NCI-H748 treated with DMSO at 0.1 percent for 48 hours (cell line): ENCODE measurements at regions not wholly inside any gene's neighbourhood (a gene's known extent, or its start where the extent isn't known, plus 50 kb on each side); places are given as distances from the start of the nearest gene placed in this dataset.
"Not testable (repeated sequence)": the region's sequence is repeated elsewhere in the genome, so short reads cannot be mapped to it uniquely, and the experiment has no call there.

Experiments used
- DNase-seq: peaks from one replicate; lab custom pipeline; 2025; lab: John Stamatoyannopoulos, UW

DNA sequence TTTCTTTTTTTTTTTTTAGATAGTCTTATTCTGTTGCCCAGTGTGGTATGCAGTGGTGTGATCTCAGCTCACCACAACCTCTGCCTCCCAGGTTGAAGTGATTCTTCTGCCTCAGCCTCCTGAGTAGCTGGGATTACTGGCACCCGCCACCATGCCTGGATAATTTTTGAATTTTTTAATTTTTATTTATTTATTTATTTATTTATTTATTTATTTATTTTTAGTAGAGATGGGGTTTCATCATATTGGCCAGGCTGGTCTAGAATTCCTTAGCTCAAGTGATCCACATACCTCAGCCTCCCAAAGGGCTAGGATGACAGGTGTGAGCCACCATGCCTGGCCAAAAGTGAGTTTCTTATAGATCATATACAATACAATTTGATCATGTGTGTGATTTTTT lies 395.9 kb upstream of the IRX2 start:
- not testable (repeated sequence) for DNase-seq

DNA sequence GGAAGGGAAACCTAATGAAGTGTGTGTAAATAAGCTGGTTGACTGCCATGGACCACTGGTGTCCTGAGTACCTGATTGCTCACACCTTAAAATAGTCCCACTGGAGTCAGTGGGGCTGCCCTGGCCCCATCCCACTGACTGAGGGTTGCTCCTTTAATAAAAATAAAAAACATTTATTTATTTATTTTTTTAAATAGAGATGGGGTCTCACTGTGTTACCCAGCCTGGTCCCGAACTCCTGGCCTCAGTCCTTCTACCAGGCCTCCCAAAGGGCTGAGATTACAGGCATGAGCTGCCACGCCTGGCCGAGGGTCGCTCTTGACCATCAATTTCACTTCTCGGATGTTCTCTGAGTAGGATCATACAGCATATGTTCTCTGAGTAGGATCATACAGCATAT lies 394.2 kb upstream of the IRX2 start:
- DNase-seq: no peak

DNA sequence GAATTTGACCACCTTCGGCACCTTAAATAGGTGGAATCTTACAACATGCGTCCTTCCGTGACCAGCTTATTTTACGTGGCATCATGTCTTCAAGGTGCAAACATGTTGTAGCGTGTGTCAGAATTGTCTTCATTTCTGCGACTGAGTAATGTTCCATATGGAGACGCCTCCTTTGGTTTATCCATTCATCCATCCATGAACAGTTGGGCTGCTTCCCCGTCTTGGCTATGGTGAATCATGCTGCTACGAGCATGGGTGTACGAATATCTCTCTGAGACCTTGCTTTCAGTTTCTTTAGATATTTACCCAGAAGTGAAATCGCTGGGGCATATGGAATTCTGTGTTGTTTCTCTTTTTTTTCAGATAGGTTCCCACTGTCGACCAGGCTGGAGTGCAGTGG lies 391.9 kb upstream of the IRX2 start:
- no peak for DNase-seq

DNA sequence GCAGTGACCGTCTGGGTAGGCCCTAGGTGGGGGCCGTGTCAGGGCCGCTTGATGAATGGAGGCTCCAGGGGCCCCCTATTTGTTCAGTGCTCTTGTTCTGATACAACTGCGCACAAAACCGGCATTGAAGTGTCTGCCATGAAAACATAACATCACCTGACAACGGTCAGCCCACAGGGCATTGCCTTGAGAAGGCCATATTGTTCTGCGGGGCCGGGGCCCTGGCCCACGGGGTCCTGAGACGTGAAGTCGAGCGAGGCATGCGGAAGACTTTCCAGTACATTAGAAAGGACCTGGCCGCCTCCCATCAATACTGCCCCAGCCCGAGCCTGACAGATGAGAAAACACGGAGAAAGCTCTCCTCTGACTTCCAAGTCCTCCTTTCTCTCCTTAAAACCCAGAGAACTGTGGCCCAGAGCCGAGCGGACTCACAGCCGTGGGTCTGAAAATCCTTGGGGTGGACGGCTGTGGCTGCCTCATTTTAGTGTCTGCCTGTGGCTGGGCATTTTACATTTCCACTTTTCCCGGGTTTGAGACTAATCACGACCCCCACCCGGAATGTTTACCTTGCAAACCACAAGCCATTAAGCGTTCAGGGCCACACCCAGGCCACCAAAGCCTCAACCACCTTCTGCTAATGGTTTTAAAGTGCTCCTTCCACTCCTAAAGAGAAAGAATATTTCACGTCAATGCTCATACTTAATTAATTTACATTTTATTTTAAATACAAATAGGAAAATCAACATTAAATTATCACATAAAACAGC lies 391.0 kb upstream of the IRX2 start:
- peak; percentile 89 for DNase-seq

DNA sequence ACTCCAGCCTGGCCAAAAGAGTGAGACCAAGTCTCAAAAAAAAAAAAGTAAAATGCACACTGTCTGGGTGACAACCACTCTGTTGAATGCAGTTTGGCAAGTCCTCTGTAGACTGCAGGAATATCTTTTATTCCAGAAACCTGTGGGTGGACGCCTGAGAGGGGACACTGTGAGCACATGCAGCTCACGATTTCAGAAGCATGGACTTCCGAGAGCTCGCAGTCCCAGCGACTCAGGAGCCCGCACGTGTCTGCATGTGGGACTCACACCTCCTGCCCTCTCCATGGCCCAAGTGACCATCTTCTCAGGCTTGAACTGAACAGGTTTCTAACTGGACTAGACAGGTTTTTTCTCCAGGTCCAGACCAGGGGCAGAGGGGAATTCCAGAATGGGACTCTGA lies 388.6 kb upstream of the IRX2 start:
- no peak for DNase-seq

DNA sequence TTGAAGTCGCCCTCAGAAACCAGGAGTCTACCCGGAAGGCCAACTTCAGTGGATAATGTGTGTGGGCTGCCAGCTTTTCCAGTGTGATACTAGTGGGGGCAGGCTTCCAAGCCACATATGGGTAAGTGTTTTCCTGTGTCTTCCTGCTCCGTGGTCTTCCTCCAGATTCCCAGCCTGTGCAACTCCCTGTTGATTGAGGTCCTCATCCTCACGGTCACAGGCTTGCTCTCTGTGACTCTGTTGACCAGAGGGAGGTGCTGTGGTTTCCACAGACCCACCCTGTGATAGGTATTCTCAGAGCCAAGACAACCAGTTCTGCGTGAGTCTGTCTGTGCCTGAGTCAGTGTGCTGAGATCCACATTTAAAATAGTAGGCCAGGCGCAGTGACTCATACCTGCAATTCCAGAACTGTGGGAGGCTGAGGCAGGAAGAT lies 388.0 kb upstream of the IRX2 start:
- DNase-seq: no peak

DNA sequence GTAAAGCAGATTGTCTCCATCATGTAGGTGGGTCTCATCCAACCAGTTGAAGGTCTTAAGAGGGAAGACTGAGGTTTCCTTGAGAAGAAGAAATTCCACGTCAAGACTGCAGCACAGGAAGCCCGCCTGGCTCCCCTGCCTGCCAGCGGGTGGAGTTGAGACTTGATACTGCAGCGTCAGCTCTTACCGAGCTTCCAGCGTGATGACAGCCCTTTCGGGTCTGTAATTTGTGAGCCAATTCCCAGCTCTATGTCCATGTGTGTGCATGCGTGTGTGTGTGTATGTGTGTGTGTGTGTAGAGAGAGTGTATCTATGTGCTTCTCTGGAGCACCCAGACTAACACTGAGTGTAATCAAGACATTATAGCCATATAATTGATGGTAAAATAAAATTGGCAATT lies 379.7 kb upstream of the IRX2 start:
- no peak for DNase-seq

DNA sequence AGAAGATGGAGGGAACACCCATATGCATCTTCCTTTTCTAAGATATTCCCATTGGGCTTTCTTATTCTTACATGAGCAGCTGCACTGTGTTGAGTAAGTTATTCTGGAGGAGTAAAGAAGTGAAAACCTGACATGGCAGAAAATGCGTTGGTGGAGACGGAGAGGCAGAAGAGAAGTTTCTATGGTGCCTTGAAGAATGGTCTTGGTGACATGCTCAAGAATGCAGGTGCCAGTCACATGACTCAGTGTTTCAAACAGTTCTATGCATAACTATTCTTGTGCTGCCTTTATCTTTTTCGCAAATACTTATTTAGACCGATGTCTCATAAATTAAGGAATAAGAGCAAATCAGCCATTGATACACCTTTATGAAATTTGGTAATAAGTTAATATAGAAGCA lies 377.8 kb upstream of the IRX2 start:
- no peak for DNase-seq

DNA sequence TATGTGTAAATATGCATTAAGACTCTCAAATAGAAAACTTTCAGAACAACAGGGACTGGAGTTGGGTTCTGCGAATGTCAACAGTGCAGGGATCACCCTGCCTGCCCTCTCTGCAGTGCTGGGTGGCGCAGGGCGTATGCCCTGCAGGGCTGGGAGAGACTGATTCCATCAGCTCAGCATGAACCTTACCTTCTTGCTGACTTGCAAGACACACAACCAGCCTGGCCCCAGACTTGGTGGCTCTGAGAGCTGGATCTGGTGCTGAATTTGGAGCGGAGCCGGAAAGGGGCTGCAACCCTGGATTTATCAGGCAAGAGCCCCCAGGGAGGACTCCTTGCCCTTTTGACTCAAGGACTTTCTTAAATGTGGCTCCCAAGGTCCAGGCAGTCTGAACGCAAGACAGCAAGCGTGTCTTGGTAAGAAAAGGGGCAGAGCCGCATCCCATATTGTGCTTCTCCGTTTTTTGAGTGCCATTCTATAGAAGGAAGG lies 376.0 kb upstream of the IRX2 start:
- no peak for DNase-seq

DNA sequence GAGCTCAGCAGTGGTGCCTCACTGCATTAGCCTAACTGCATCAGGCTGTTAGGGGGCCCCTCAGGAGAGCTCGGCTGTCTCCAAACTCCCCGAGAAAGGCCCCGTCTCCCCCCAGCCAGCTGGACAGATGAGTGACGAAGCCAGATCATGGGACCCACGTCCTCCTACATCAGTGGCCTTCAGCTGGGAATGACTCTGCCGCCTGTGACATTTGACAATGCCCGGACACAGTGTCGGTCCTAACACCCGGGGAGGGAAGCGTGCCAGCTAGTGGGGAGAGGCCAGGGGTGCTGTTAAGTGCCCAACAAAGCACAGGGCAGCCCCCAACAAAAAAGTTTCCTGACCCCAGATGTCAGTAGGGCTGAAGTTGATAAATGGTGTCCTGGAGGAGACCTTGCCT lies 375.2 kb upstream of the IRX2 start:
- DNase-seq: no peak

DNA sequence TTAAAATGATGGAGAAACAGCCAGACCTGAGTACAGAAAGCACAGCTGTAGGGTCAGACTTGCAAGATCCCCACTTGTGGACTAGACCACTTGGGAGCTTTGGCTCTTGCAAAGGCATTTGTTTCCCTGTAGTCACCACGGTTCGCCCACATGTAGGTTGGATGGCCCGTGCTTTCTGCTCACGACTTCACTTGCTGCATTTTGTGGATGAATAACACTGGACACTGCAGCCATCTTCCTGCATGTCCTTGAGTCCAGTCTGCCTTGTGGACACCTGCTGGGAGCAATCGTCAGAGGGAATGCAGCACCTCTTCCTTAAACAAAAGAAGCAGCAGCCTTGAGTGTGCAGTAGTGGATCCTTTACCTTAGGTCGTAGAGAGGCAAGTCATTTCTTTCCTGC lies 372.9 kb upstream of the IRX2 start:
- no peak for DNase-seq

DNA sequence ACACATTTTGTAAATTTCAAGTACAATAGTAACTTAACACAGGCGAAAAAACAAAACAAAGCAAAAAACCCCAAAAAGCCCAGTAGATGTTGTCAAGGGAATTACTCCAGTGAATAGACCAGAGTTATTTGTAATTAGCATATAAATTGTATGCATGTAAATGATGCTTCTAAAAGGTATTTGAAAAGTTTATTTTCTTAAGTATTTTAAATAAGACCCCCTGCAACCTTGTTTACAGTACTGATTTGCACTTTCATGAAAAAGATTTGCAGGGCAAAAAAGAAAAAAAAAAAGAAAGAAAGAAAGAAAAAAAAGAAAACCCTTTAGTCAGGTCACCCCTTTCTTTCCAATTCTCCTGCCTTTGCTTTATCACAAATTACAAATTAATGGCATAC lies 372.3 kb upstream of the IRX2 start:
- no peak for DNase-seq

DNA sequence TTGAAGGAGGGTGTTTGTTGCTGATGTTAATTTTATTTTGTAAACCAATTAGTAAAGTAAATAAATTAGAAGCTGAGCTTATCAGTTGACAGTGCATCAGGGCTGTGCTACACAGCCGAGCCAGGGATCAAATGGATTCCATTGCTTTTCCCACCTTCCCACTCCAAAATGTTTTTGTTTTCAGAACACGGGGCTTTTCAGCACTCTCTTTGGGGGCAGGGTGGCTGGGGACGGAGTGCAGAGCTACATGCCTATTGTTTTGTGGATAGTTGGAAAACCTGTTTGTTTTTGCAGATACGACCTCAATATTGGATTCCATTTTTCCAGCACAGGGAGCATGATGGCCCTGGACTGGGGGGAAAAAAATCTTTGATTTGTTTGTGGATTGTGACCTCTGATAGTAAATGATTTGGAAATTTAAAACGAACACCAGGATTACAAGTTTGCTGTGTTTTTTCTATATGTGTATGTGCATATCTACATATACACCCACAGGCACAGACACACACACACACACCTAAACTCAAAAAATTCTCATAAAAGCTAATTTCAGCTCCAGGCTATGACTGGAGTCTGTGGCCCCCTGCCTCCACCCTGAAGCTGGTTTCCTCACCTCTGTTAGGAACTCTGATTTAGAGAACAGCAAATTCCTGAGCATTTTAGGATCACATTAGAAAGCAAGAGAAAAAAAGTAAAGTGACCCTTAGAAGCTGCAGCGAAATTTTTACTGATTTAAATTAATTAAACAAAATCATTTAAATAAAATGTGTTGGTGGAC lies 371.7 kb upstream of the IRX2 start:
- no peak for DNase-seq

DNA sequence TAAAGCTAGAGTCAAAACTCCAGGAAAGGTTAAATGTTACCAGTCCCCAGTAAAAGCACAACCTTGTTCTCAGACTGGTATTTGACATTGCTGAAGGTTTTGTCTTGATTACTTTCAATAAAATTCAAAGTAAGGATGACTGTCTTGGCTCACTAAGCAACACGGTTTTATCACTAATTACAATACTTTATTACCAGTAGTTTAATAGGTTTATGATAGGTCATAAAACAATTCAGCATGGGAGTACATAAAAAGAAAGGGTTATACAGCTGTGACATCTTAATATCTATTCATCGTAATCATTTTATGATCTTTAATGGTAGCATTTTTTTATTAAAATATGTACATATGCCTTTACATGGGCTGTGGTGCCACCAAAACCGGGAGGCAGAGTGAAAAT lies 370.7 kb upstream of the IRX2 start:
- no peak for DNase-seq

DNA sequence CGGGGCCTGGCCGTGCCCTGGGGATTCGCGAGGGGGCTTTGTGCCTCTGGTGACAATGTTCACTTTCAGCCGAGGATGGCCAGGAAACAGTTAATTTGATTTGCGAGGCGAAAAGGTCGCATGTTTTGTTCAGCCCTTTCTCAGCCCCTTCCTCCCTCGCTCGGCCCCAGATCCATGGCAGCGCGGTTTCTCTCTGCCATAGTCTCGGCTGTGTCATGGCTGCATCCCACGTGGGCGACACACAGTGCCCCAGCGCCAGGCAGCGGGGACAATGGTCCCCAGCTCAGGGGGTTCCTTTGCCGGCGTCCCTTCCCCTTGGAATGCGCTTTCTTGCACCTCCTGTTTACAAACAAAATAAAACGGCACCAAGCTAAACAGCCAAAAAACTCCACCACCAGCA lies 370.3 kb upstream of the IRX2 start:
- no peak for DNase-seq

DNA sequence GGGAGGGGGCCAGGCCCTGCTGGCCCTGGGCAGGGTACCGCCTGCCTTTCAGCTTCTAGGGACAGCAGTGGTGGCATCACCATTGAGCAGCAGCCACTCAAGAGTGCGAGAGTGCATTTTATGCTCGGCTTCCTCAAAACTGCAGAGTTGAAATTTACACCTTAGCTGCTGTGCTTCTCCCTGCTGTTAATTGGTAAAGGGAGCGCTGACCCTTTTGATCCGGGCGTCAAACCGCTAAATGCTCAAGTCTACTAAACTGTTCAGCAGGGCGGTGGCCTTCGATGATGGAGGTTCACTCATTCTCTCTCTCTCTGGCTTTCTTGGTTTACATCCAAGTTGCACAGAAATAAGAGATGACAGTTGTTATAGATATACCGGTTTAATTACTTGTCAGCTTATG lies 368.6 kb upstream of the IRX2 start:
- DNase-seq: no peak

DNA sequence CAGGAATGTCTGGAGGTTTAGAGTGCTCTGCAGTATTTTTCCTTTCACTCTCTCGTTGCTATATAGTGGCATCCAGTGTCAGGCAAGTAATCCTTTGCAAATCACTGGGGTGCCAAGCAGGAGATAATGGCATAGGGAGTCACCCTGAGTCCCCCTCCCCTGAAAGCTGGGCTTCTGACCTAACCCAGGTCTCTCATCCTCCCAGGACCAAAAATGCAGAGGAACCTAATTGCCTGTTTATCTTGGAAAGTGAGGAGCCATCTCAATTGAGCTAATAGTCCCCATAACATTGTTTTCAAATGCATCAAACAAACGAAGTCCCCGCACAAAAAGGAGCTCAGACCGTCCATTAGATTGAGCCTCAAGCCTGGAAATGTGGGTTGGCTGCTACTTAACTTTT lies 368.0 kb upstream of the IRX2 start:
- peak; percentile 54 for DNase-seq

DNA sequence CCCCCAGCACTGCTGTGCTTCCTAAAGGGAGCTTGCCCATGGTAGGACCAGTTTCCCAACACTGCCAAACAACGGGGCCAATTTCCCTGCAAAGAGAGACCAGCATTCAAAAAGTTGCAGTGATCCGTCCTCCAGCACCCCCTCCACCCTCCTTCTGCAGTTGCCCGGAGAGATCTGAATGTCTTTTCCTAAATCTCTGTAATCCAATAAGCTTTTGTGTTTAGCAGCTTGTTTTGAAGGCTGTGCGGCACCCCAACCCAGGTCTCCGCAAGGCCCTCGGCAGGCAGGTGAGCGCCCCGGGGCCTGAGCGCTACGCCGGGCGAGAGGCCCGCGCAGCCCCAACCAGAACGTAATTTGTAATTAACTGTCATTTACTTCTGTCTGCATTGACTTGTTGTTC lies 366.9 kb upstream of the IRX2 start:
- DNase-seq: peak; percentile 73

DNA sequence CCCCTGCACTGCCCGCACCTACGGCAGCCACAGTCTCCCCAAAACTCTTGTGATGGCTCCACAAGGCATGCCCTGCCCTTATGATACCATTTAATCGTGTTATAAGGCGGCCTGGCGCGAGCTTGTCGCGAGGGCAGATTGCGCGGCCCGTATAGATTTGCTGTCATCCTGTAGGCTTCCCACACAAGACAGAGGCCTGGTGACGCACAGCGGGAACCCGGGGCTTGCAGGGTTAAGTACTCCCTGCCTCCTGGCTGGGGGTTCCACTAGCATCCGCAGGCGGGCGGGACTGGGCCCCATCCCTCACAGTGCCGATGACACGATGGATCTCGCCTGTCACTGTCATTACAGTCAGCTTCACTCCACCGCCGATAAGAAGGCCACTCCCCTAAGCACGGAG lies 364.9 kb upstream of the IRX2 start:
- no peak for DNase-seq

DNA sequence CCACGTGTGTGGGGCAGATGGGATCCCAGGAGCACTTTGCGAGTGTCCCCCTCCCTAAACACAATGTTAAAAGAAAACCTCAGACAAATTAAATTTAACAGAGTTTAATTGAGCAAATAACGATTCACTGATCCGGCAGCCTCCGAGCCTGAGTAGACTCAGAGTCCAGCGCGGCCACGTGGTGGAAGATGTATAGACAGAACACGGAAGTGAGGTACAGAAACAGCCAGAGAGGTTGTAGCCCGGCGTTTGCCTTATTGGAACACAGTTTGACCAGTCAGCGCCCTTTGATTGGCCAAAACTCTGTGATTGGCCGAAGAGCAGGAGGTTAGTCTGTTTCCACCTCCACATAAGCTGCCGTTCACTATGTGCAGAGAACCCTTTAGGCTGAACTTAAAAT lies 363.0 kb upstream of the IRX2 start:
- no peak for DNase-seq

DNA sequence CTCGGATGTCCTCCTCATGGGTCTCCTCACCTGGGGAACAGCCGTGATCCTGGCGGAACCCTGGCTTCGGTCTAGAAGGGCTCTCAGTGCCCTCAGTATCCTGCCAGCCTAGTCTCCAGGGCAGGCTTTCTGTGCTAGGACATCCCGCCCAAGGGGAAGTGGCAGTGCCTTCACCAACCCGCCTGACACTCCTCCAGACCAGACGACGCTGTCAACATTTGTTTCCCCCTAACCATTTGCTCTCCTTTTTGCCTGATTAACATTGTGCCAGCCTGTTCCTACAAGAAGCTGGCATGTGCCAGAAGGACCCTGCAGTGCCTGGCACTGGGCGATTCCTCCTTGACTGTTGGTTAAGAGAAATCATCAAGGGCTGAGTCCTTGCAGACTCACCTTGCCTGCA lies 358.9 kb upstream of the IRX2 start:
- DNase-seq: no peak

DNA sequence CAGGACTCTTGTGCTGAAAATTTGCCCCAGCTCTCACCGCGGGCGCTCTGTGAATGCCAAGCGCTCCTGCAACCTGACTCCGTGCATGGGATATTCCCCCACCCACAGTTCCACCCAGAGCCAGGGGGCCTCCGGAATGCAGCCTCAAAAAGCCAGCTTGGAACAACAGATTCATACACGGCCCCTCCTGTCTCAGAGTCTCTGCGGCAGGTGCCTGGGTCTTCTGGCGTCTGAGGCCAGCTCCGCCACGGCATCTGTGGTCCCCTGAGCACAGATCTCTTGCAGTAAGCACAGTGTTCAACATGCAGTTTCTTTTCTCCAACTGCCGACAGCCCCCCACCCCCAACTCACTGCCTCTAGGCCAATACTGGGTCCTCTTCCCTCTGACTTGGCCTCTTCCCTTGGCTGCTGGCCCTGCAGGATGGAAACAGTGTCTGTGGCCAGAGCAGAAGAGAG lies 355.7 kb upstream of the IRX2 start:
- DNase-seq: no peak

DNA sequence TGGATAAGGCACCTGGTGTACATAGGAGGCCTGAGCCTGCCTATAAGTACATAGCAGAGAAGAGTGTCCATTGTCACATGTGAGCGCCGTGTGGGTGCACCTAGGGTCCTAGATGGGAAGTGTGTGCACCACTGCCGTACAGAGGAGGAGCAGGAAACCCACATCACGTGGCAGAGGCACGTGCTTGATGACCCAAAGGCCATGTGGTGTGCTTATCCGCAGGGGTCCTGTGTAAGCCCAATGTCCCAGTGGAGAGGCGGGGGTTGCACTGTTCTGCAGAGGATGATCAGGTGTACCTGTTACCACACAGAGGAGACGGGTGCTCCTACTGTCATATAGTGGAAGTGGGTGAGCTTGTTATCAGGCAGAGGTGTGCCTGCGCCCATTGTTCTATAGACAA lies 354.1 kb upstream of the IRX2 start:
- DNase-seq: peak; percentile 36

DNA sequence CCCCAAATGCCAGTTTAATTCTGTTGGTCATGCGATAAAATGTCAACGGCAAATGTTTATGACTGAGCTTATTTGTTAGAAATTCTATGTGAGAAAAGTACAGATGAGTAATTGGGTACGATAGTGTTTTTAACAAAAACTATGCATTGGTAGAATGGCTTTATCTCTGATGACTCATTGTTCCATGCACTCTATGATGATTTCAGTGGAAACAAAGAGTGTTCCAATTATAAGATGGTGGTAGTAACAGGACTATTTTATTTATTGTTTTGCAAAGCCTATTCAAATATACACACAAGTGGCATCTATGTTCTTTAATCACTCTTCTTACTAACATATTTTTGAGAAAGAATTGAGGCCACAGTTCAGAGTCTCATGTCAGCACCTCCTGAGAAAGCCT lies 353.7 kb upstream of the IRX2 start:
- DNase-seq: no peak
